HCEC 1CT (cell line): ENCODE measurements at regions not wholly inside any gene's neighbourhood (a gene's known extent, or its start where the extent isn't known, plus 50 kb on each side); places are given as distances from the start of the nearest gene placed in this dataset.

Experiments used
- DNase-seq: peaks from one replicate; pipeline ENCODE4 v3.0.0-alpha.2; 2017

- no peak for DNase-seq
Measured at GRCh38 chr13:72523049-72523448, 204.4 kb downstream of the MZT1 start.

GRCh38 chr13:72521940-72522661, 205.3 kb downstream of the MZT1 start:
- no peak for DNase-seq

GRCh38 chr13:72514146-72514545, 213.3 kb downstream of the MZT1 start:
- no peak for DNase-seq

- DNase-seq = no peak
Measured at GRCh38 chr13:72508392-72508791, 219.0 kb downstream of the MZT1 start.

GRCh38 chr13:72507416-72508199, 219.8 kb downstream of the MZT1 start:
- DNase-seq = no peak

- no peak for DNase-seq
Measured at GRCh38 chr13:72506706-72507105, 220.7 kb downstream of the MZT1 start.

- DNase-seq = no peak
Measured at GRCh38 chr13:72505376-72505775, 222.1 kb downstream of the MZT1 start.

GRCh38 chr13:72504131-72504841, 223.1 kb downstream of the MZT1 start:
- DNase-seq = no peak

GRCh38 chr13:72500851-72501250, 226.6 kb downstream of the MZT1 start:
- no peak for DNase-seq

- no peak for DNase-seq
Measured at GRCh38 chr13:72495681-72496080, 231.7 kb downstream of the MZT1 start.

GRCh38 chr13:72489751-72490150, 237.7 kb downstream of the MZT1 start:
- no peak for DNase-seq

GRCh38 chr13:72473321-72473720, 254.1 kb downstream of the MZT1 start:
- DNase-seq = no peak

- no peak for DNase-seq
Measured at GRCh38 chr13:72469906-72470305, 257.5 kb downstream of the MZT1 start.

GRCh38 chr13:72463561-72463960, 263.9 kb downstream of the MZT1 start:
- no peak for DNase-seq

- no peak for DNase-seq
Measured at GRCh38 chr13:72462726-72463125, 264.7 kb downstream of the MZT1 start.

GRCh38 chr13:72462166-72462565, 265.3 kb downstream of the MZT1 start:
- no peak for DNase-seq

- no peak for DNase-seq
Measured at GRCh38 chr13:72458701-72459100, 268.7 kb downstream of the MZT1 start.

GRCh38 chr13:72457151-72457550, 270.3 kb downstream of the MZT1 start:
- no peak for DNase-seq

- DNase-seq = no peak
Measured at GRCh38 chr13:72456486-72456885, 270.9 kb downstream of the MZT1 start.

GRCh38 chr13:72453161-72453560, 274.3 kb downstream of the MZT1 start:
- no peak for DNase-seq

- no peak for DNase-seq
Measured at GRCh38 chr13:72448082-72448481, 279.3 kb downstream of the MZT1 start.

- DNase-seq = no peak
Measured at GRCh38 chr13:72444999-72445398, 282.4 kb downstream of the MZT1 start.

GRCh38 chr13:72437458-72437857, 290.0 kb downstream of the MZT1 start:
- no peak for DNase-seq

GRCh38 chr13:72435251-72435650, 292.2 kb downstream of the MZT1 start:
- no peak for DNase-seq
